Neuronal stem cell (in vitro differentiated cells): ENCODE measurements at regions not wholly inside any gene's neighbourhood (a gene's known extent, or its start where the extent isn't known, plus 50 kb on each side); places are given as distances from the start of the nearest gene placed in this dataset.

Experiments
- DNase-seq: peaks from one replicate; pipeline ENCODE4 v3.0.0-alpha.2; 2013; ENCODE audit warnings: low spot score
- H2AFZ ChIP-seq: one replicate; pipeline ENCODE4 v1.6.1; 2013; ENCODE audit warnings: mild to moderate bottlenecking, low read length, inconsistent platforms
- H2AK5ac ChIP-seq: 2 replicates; pipeline ENCODE4 v1.6.1; 2013; ENCODE audit warnings: low read depth, mild to moderate bottlenecking, inconsistent platforms, low read length, moderate library complexity, mixed read lengths
- H2BK120ac ChIP-seq: 2 replicates; pipeline ENCODE4 v1.6.1; 2013; ENCODE audit warnings: low read depth, mild to moderate bottlenecking, inconsistent platforms, low read length, moderate library complexity, mixed read lengths
- H2BK12ac ChIP-seq: one replicate; pipeline ENCODE4 v1.6.1; 2013; ENCODE audit warnings: low read length, inconsistent platforms
- H2BK15ac ChIP-seq: 2 replicates; pipeline ENCODE4 v1.6.1; 2013; ENCODE audit warnings: mild to moderate bottlenecking, low read length, inconsistent platforms, mixed read lengths
- H2BK5ac ChIP-seq: one replicate; pipeline ENCODE4 v1.6.1; 2013; ENCODE audit warnings: inconsistent platforms, mild to moderate bottlenecking, low read length, moderate library complexity
- H3K14ac ChIP-seq: one replicate; pipeline ENCODE4 v1.6.1; 2013; ENCODE audit warnings: low read length, inconsistent platforms
- H3K18ac ChIP-seq: 2 replicates; pipeline ENCODE4 v1.6.1; 2013; ENCODE audit warnings: low read length, inconsistent platforms
- H3K23ac ChIP-seq: 2 replicates; pipeline ENCODE4 v1.6.1; 2013; ENCODE audit warnings: low read depth, mild to moderate bottlenecking, mixed read lengths, low read length, inconsistent platforms; ENCODE audit not compliant: poor library complexity
- H3K27ac ChIP-seq: replicated peaks from 3 replicates; pipeline ENCODE4 v1.5.1; 2013; ENCODE audit warnings: low read length, inconsistent platforms
- H3K27me3 ChIP-seq, 3 experiments: 2 replicates each; pipeline ENCODE4 v1.6.1; 2013; ENCODE audit warnings: low read length in 3 of 3, mild to moderate bottlenecking in 2 of 3, inconsistent platforms in 1 of 3, low read depth in 1 of 3, mixed read lengths in 1 of 3, moderate library complexity in 1 of 3; ENCODE audit not compliant: control insufficient read depth in 3 of 3, insufficient read depth in 3 of 3
- H3K36me3 ChIP-seq, 2 donors: replicated peaks in 1 of 2; 2 replicates each; pipeline ENCODE4 v1.6.1; 2013; ENCODE audit warnings: low read length in 2 of 2; ENCODE audit not compliant: control insufficient read depth in 2 of 2, insufficient read depth in 2 of 2
- H3K4ac ChIP-seq: 2 replicates; pipeline ENCODE4 v1.6.1; 2013; ENCODE audit warnings: inconsistent platforms, mild to moderate bottlenecking, low read length, moderate library complexity
- H3K4me1 ChIP-seq, 2 donors: 1 replicate in 1 of 2; 2 replicates in 1 of 2; pipeline ENCODE4 v1.6.1; 2013; ENCODE audit warnings: low read length in 2 of 2, low read depth in 1 of 2; ENCODE audit not compliant: control insufficient read depth in 2 of 2, insufficient read depth in 1 of 2
- H3K4me2 ChIP-seq: one replicate; pipeline ENCODE4 v1.6.1; 2013; ENCODE audit warnings: mild to moderate bottlenecking, low read length, inconsistent platforms; ENCODE audit not compliant: insufficient read depth, poor library complexity, severe bottlenecking
- H3K4me3 ChIP-seq, 2 donors: 2 replicates each; pipeline ENCODE4 v1.5.1; 2013; ENCODE audit warnings: low read length in 2 of 2, mild to moderate bottlenecking in 2 of 2, inconsistent platforms in 1 of 2, moderate library complexity in 1 of 2
- H3K79me1 ChIP-seq: one replicate; pipeline ENCODE4 v1.6.1; 2013; ENCODE audit warnings: low read depth, mild to moderate bottlenecking, inconsistent platforms, low read length, moderate library complexity
- H3K9ac ChIP-seq: one replicate; pipeline ENCODE4 v1.6.1; 2013; ENCODE audit warnings: mild to moderate bottlenecking, low read depth, low read length, inconsistent platforms; ENCODE audit not compliant: poor library complexity
- H3K9me3 ChIP-seq, 2 donors: replicated peaks in 1 of 2; 2 replicates each; pipeline versions ENCODE3 to v1.6.1; 2013; ENCODE audit warnings: low read length in 2 of 2, mild to moderate bottlenecking in 2 of 2, inconsistent platforms in 1 of 2, low read depth in 1 of 2, mixed read lengths in 1 of 2, moderate library complexity in 1 of 2; ENCODE audit not compliant: control insufficient read depth in 2 of 2, insufficient read depth in 1 of 2
- H4K8ac ChIP-seq: one replicate; pipeline ENCODE4 v1.6.1; 2013; ENCODE audit warnings: low read depth, mild to moderate bottlenecking, inconsistent platforms, low read length, moderate library complexity
- H4K91ac ChIP-seq: one replicate; pipeline ENCODE4 v1.6.1; 2013; ENCODE audit warnings: low read length, low read depth, mild to moderate bottlenecking, inconsistent platforms; ENCODE audit not compliant: poor library complexity
- whole genome bisulfite sequencing, 2 donors: extraction: QIAGEN DNeasy Blood & Tissue Kit; methylation state at CpG; one replicate each; pipeline ENCODE4 v1.1.7; 2013; ENCODE audit warnings: missing lambda C conversion rate in 2 of 2, mixed read lengths in 1 of 2; ENCODE audit not compliant: insufficient read length in 2 of 2, insufficient replicate concordance in 1 of 2; ENCODE audit errors: extremely low coverage in 2 of 2; 5-methylcytosine and 5-hydroxymethylcytosine counted together

DNA sequence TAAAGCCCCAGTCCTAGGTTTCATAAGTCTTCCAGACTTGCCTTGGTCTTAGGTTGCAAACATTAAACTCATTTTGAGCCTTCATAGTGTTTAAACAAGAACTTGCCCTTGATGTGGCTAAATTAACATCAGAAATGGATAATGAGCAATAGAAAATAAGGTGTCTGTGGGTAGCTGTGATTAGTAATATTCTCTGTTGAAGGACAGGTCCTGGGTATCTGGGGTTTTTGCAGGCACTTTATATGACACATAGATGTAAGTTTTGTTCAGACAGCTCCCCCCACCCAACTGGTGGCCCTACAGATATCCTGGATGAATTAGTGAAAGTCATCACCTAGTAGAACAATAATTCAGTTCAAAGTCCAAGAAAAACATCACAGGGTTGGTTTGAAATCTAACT, 272.5 kb downstream of the PTTG2 start:
- Histone ChIP-seq H3K23ac (no peak overlapping the region), H3K36me3 (no peaks in the 10 kb centered on the region), H2BK120ac (no peak overlapping the region), H3K27ac (no peak overlapping the region), H3K4me2 (no peak overlapping the region), H3K27me3 (peaks cover 0 to 2% (median 0%) of the 10 kb centered on the region in 3 experiments), H3K4me3 (no peak overlapping the region), H3K14ac (no peak overlapping the region), H3K18ac (no peak overlapping the region), H4K91ac (no peak overlapping the region), H4K8ac (no peak overlapping the region), H2BK15ac (no peak overlapping the region), H3K79me1 (no peaks in the 10 kb centered on the region), H2BK5ac (no peak overlapping the region), H3K9ac (no peak overlapping the region), H3K4me1 (no peaks in the 10 kb centered on the region), H3K4ac (no peak overlapping the region), H2BK12ac (no peak overlapping the region), H2AK5ac (no peak overlapping the region), H3K9me3 (no peaks in the 10 kb centered on the region), H2AFZ (no peak overlapping the region)
- DNase-seq, result no peak

DNA sequence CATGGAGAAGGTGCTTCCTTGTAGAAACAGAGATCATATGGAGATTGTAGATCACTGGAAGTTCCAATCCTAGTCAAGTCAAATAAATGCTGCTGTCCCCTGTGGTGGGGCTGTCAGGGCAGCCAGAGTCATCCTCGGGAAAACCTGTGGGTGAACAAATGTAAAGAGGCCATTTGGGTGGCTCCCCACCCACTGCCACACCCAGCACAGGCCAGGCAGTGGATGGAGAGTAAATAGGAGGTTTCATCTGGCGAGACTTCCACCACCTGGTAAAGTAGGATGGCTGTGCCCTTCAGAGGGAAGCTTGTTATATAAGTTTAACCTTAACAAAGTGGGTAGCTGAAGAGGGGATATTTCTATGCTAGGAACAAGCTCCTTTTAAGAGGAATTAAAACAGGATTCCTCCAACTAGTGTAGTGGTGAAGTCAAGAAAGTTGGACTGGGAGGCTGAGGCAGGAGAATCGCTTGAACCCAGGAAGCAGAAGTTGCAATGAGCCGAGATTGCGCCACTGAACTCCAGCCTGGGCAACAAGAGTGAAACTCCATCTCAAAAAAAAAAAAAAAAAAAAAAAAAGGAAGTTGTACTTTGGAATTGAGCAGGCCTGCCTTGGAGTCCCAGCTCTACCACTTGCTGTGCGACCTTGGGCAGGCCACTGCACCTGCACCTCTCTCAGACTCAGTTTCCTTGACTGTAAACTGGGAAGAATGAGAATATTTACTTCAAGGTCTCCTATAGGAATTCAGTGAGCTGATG, 273.7 kb downstream of the PTTG2 start:
- no peak overlapping the region for H2BK15ac ChIP-seq
- H2BK120ac ChIP-seq, result no peak overlapping the region
- no peak overlapping the region for H3K27ac ChIP-seq
- no peak overlapping the region for H3K4me3 ChIP-seq
- H3K4me1 ChIP-seq, result no peaks in the 10 kb centered on the region
- H3K18ac ChIP-seq, result no peak overlapping the region
- no CpG with 5 or more reads among the region's 6 CpGs for WGBS, 2 donors
- no peak overlapping the region for H3K4ac ChIP-seq
- H2AK5ac ChIP-seq, result no peak overlapping the region
- peaks cover 0 to 2% (median 0%) of the 10 kb centered on the region in 3 experiments for H3K27me3 ChIP-seq
- no peak overlapping the region for H2AFZ ChIP-seq
- no peak overlapping the region for H2BK12ac ChIP-seq
- H4K8ac ChIP-seq, result no peak overlapping the region
- H3K9ac ChIP-seq, result no peak overlapping the region
- no peaks in the 10 kb centered on the region for H3K79me1 ChIP-seq
- H2BK5ac ChIP-seq, result no peak overlapping the region
- no peaks in the 10 kb centered on the region for H3K9me3 ChIP-seq
- no peaks in the 10 kb centered on the region for H3K36me3 ChIP-seq
- no peak overlapping the region for H3K14ac ChIP-seq
- H3K4me2 ChIP-seq, result no peak overlapping the region
- DNase-seq, result no peak
- H3K23ac ChIP-seq, result no peak overlapping the region
- no peak overlapping the region for H4K91ac ChIP-seq

DNA sequence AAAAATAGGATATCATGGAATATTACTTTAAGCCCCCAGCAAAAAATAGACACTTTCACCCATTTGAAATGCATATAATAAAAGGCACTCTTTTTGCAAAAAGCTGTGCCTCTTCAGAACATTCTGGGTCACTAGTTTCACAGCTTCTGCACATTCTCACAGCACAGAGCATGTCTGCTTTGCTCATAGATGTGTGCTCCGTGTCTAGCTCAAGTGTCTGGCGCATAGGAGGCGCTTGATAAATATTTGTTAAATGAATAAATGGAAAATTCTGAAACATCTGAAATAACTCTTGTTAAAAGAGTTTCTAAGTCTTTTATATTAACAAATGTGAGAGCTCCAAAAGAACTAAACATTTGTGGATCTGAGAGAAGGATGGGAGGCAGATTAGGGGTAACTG, 275.2 kb downstream of the PTTG2 start:
- Histone ChIP-seq H3K9ac (no peak overlapping the region), H2BK5ac (no peak overlapping the region), H3K14ac (no peak overlapping the region), H3K4me3 (no peak overlapping the region), H3K4me1 (no peaks in the 10 kb centered on the region), H2BK120ac (no peak overlapping the region), H3K4ac (no peak overlapping the region), H3K36me3 (no peaks in the 10 kb centered on the region), H2AFZ (no peak overlapping the region), H3K27me3 (peaks cover 0 to 2% (median 0%) of the 10 kb centered on the region in 3 experiments), H2BK15ac (no peak overlapping the region), H3K9me3 (no peaks in the 10 kb centered on the region), H3K4me2 (no peak overlapping the region), H2AK5ac (no peak overlapping the region), H4K8ac (no peak overlapping the region), H3K79me1 (no peaks in the 10 kb centered on the region), H3K23ac (no peak overlapping the region), H3K18ac (no peak overlapping the region), H4K91ac (no peak overlapping the region), H3K27ac (no peak overlapping the region), H2BK12ac (no peak overlapping the region)
- DNase-seq, result no peak
- no CpG with 5 or more reads among the region's 3 CpGs for WGBS, 2 donors

DNA sequence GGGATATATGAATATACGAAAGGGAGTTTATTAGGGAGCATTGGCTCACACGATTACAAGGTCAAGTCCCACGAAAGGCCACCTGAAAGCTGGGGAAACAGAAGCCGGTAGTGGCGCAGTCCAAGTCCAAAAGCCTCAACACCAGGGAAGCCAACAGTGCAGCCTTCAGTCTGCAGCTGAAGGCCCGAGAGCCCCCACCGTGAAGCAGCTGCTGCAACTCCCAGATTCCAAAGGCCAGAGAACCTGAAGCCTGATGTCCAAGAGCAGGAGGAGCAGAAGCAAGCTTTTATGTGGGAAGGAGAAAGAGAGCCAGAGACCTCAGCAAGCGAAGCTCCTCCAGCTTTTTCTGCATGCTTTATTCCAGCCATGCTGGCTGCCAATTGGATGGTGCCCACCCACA, 275.8 kb downstream of the PTTG2 start:
- no CpG with 5 or more reads among the region's 8 CpGs for WGBS, 2 donors
- Histone ChIP-seq H3K23ac (no peak overlapping the region), H4K91ac (no peak overlapping the region)

More for the DNA sequence above, 275.8 kb downstream of the PTTG2 start:
- Histone ChIP-seq H2AK5ac (no peak overlapping the region), H3K36me3 (no peaks in the 10 kb centered on the region), H3K18ac (no peak overlapping the region), H2BK5ac (no peak overlapping the region), H2AFZ (no peak overlapping the region), H3K4me2 (no peak overlapping the region), H3K14ac (no peak overlapping the region), H3K4me1 (no peaks in the 10 kb centered on the region), H3K9me3 (no peaks in the 10 kb centered on the region), H2BK120ac (no peak overlapping the region), H3K4ac (no peak overlapping the region), H2BK15ac (no peak overlapping the region), H3K27me3 (peaks cover 0 to 2% (median 0%) of the 10 kb centered on the region in 3 experiments), H2BK12ac (no peak overlapping the region), H4K8ac (no peak overlapping the region), H3K9ac (no peak overlapping the region), H3K4me3 (no peak overlapping the region), H3K79me1 (no peaks in the 10 kb centered on the region), H3K27ac (no peak overlapping the region)
- no peak for DNase-seq
